Keratinocyte (primary cell): ENCODE measurements at regions not wholly inside any gene's neighbourhood (a gene's known extent, or its start where the extent isn't known, plus 50 kb on each side); places are given as distances from the start of the nearest gene placed in this dataset.

Experiments used
- DNase-seq: peaks from one replicate; pipeline ENCODE4 v3.0.0-alpha.2; 2011; ENCODE audit warnings: low read depth, missing footprints, low spot score
- FAIRE-seq: peaks from 2 replicates; lab custom pipeline; 2011; peaks lifted over from hg19 to GRCh38; lab: Jason Lieb, UNC
- H2AFZ ChIP-seq: 2 replicates; pipeline ENCODE4 v1.6.0; 2012; ENCODE audit warnings: low read length, control low read depth, inconsistent platforms; ENCODE audit not compliant: control insufficient read depth
- H3K27ac ChIP-seq: 2 replicates; pipeline ENCODE4 v1.5.1; 2011; ENCODE audit warnings: low read length; ENCODE audit not compliant: control insufficient read depth, insufficient read depth
- H3K27me3 ChIP-seq: 3 replicates; pipeline ENCODE4 v1.6.0; 2011; ENCODE audit warnings: low read length; ENCODE audit not compliant: control insufficient read depth, insufficient read depth; ENCODE audit errors: extremely low read depth
- H3K36me3 ChIP-seq, 2 experiments: 2 replicates in 1 of 2; 3 replicates in 1 of 2; pipeline ENCODE4 v1.5.1; 2011; ENCODE audit warnings: low read length in 2 of 2, mild to moderate bottlenecking in 1 of 2; ENCODE audit not compliant: control insufficient read depth in 2 of 2, insufficient read depth in 2 of 2; ENCODE audit errors: extremely low read depth in 1 of 2
- H3K4me1 ChIP-seq: 3 replicates; pipeline ENCODE4 v1.5.1; 2011; ENCODE audit warnings: low read length; ENCODE audit not compliant: control insufficient read depth, insufficient read depth; ENCODE audit errors: extremely low read depth
- H3K4me2 ChIP-seq: 3 replicates; pipeline ENCODE4 v1.6.0; 2011; ENCODE audit warnings: low read depth, low read length; ENCODE audit not compliant: control insufficient read depth, insufficient read depth; ENCODE audit errors: extremely low read depth
- H3K4me3 ChIP-seq, 3 experiments: fragments of 200-600 bp in 1 of 3; sonication (generic) in 1 of 3; 2 replicates in 2 of 3; 3 replicates in 1 of 3; pipeline ENCODE4 v1.5.1; 2011 to 2016; ENCODE audit warnings: low read length in 3 of 3, mild to moderate bottlenecking in 3 of 3, control low read depth in 2 of 3, inconsistent platforms in 1 of 3, low read depth in 1 of 3, mixed read lengths in 1 of 3, mixed run types in 1 of 3, moderate library complexity in 1 of 3; ENCODE audit not compliant: control insufficient read depth in 2 of 3, insufficient read depth in 2 of 3; ENCODE audit errors: extremely low read depth in 1 of 3
- H3K79me2 ChIP-seq: 2 replicates; pipeline ENCODE4 v1.6.0; 2012; ENCODE audit warnings: low read length; ENCODE audit not compliant: control insufficient read depth, insufficient read depth
- H3K9ac ChIP-seq: 3 replicates; pipeline ENCODE4 v1.6.0; 2011; ENCODE audit warnings: low read length; ENCODE audit not compliant: control insufficient read depth, insufficient read depth; ENCODE audit errors: extremely low read depth
- H3K9me1 ChIP-seq: 3 replicates; pipeline ENCODE4 v1.6.0; 2011; ENCODE audit warnings: low read length; ENCODE audit not compliant: control insufficient read depth, insufficient read depth; ENCODE audit errors: extremely low read depth
- H3K9me3 ChIP-seq: 2 replicates; pipeline ENCODE4 v1.5.1; 2012; ENCODE audit warnings: low read depth, low read length; ENCODE audit not compliant: control insufficient read depth
- H4K20me1 ChIP-seq: 3 replicates; pipeline ENCODE4 v1.6.0; 2011; ENCODE audit warnings: low read length; ENCODE audit not compliant: control insufficient read depth, insufficient read depth; ENCODE audit errors: extremely low read depth
- EZH2 ChIP-seq: IDR thresholded peaks from one replicate; pipeline ENCODE4 v1.6.1; 2012; ENCODE audit warnings: inconsistent platforms, mild to moderate bottlenecking, low read length, moderate library complexity
- dilution Hi-C: fragments of 300-500 bp; cut with MboI; formaldehyde crosslinking; loops from one replicate; pipeline ENCODE4 v1.7.0; 2020; ENCODE audit warnings: low sequenced_read_pairs; ENCODE audit not compliant: extremely low pct_ligation_motif_present
- TF ChIP-seq, protein P1 (sequence below), 3 experiments: IDR thresholded peaks in 1 of 3; conservative IDR thresholded peaks in 1 of 3; optimal IDR thresholded peaks in 1 of 3; 2 replicates in 2 of 3; 3 replicates in 1 of 3; pipeline versions ENCODE3 to v1.5.1; 2011; ENCODE audit warnings: low read length in 3 of 3, mild to moderate bottlenecking in 3 of 3, moderate library complexity in 2 of 3, control low read depth in 1 of 3, inconsistent platforms in 1 of 3; ENCODE audit not compliant: insufficient read depth in 2 of 3; ENCODE audit errors: extremely low read depth in 1 of 3

DNA sequence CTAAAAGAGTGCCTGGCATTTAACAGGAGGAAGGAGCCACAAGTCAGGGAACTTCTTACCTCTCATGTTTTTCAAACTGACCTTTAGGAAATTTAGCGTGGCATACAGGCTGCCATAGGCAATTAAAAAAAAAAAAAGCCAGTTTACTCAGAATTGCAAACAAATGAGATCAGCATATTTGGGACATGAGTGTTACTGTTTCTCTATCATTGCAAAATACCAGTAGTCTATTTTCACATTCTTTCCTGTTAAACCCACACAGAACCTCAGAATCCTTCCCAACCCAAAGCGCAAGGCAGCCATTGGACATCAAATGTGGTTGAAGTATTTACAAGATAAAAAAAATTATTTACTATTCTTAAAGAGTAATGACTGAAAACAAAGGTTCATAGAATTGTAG is 366.4 kb upstream of the DYNLRB2 start:
- H3K79me2 ChIP-seq, result no peaks in the 10 kb centered on the region
- no peaks in the 10 kb centered on the region for H3K9me3 ChIP-seq
- H3K9me1 ChIP-seq, result no peaks in the 10 kb centered on the region
- H2AFZ ChIP-seq, result peak overlapping the region; percentile 48
- no peak for DNase-seq
- peak overlapping the region; percentile 35 for H3K9ac ChIP-seq
- H3K36me3 ChIP-seq, result no peaks in the 10 kb centered on the region
- FAIRE-seq, result peak; percentile 52
- H3K27ac ChIP-seq, result peak overlapping the region; percentile 54
- H3K4me3 ChIP-seq, result no peak overlapping the region
- TF ChIP-seq EZH2, result no peak
- TF ChIP-seq, protein P1, sequence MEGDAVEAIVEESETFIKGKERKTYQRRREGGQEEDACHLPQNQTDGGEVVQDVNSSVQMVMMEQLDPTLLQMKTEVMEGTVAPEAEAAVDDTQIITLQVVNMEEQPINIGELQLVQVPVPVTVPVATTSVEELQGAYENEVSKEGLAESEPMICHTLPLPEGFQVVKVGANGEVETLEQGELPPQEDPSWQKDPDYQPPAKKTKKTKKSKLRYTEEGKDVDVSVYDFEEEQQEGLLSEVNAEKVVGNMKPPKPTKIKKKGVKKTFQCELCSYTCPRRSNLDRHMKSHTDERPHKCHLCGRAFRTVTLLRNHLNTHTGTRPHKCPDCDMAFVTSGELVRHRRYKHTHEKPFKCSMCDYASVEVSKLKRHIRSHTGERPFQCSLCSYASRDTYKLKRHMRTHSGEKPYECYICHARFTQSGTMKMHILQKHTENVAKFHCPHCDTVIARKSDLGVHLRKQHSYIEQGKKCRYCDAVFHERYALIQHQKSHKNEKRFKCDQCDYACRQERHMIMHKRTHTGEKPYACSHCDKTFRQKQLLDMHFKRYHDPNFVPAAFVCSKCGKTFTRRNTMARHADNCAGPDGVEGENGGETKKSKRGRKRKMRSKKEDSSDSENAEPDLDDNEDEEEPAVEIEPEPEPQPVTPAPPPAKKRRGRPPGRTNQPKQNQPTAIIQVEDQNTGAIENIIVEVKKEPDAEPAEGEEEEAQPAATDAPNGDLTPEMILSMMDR (optimal IDR thresholded peaks at IDR 0.05 in 1 of 3, IDR thresholded peaks at IDR 0.05 in 1 of 3, conservative IDR thresholded peaks at IDR 0.05 in 1 of 3; ENCODE audit: extremely low read depth in 1 of 3, insufficient read depth in 2 of 3, low read length in 3 of 3), result no peak
- H3K27me3 ChIP-seq, result no peaks in the 10 kb centered on the region
- H3K4me1 ChIP-seq, result peaks cover 22% of the 10 kb centered on the region
- peak overlapping the region; percentile 58 for H3K4me2 ChIP-seq
- no peaks in the 10 kb centered on the region for H4K20me1 ChIP-seq
- dilution Hi-C loops, result no loop called here

DNA sequence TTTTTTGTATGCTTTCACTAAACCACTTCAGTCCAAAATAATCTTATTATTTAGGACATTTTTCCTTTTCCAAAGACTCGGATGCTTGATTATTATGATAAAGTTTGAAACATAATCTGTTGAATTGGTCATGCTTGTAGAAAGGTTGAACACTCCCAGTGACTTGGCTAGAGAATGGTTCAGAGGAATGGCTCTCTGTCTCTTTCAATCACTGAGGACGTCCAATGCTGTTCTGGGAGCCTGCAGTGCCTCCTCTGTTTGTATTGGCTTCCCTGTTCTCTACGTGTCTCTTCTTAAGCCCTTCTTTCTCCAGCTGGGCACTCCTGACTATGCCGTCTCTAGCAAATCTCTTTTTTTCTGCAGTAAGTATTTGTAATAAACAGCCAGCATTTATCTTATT is 369.0 kb upstream of the DYNLRB2 start:
- Histone ChIP-seq H2AFZ (no peak overlapping the region), H3K9me3 (no peaks in the 10 kb centered on the region), H4K20me1 (no peaks in the 10 kb centered on the region), H3K4me3 (no peak overlapping the region), H3K4me2 (no peak overlapping the region), H3K36me3 (no peaks in the 10 kb centered on the region), H3K27ac (no peak overlapping the region), H3K4me1 (peaks cover 27% of the 10 kb centered on the region), H3K9ac (no peak overlapping the region), H3K27me3 (no peaks in the 10 kb centered on the region), H3K79me2 (no peaks in the 10 kb centered on the region), H3K9me1 (no peaks in the 10 kb centered on the region)
- dilution Hi-C loops, result no loop called here
- DNase-seq (no peak), FAIRE-seq (no peak)
- TF ChIP-seq EZH2, result no peak
- TF ChIP-seq, protein P1 (optimal IDR thresholded peaks at IDR 0.05 in 1 of 3, IDR thresholded peaks at IDR 0.05 in 1 of 3, conservative IDR thresholded peaks at IDR 0.05 in 1 of 3; ENCODE audit: extremely low read depth in 1 of 3, insufficient read depth in 2 of 3, low read length in 3 of 3), result no peak
